ENCODE measurements at regions not wholly inside any gene's neighbourhood (a gene's known extent, or its start where the extent isn't known, plus 50 kb on each side); places are given as distances from the start of the nearest gene placed in this dataset.

- TF ChIP-seq ZNF232 (CRISPR knock-in tag; IDR thresholded peaks at IDR 0.05; ENCODE audit: borderline replicate concordance) (no peak), MXI1 (IDR thresholded peaks at IDR 0.05; ENCODE audit: borderline replicate concordance, low read depth, low read length) (no peak), KLF15 (CRISPR knock-in tag; IDR thresholded peaks at IDR 0.05; ENCODE audit: borderline replicate concordance) (no peak), ZNF44 (CRISPR knock-in tag; IDR thresholded peaks at IDR 0.05) (no peak), ZNF431 (CRISPR knock-in tag; IDR thresholded peaks at IDR 0.05; ENCODE audit: borderline replicate concordance, low read depth) (no peak), GZF1 (CRISPR knock-in tag; IDR thresholded peaks at IDR 0.05) (no peak), NRL (CRISPR knock-in tag; IDR thresholded peaks at IDR 0.05; ENCODE audit: borderline replicate concordance) (no peak), BORCS8-MEF2B (CRISPR knock-in tag; IDR thresholded peaks at IDR 0.05) (peak; percentile 52; the same call in 1 of the 2 replicates), ZNF615 (CRISPR knock-in tag; IDR thresholded peaks at IDR 0.05; ENCODE audit: borderline replicate concordance) (no peak), ZBTB42 (CRISPR knock-in tag; IDR thresholded peaks at IDR 0.05) (no peak), NR3C1 (CRISPR knock-in tag; IDR thresholded peaks at IDR 0.05) (no peak), ZNF710 (CRISPR knock-in tag; IDR thresholded peaks at IDR 0.05; ENCODE audit: borderline replicate concordance) (peak; percentile 29; the same call in 1 of the 2 replicates), ZNF468 (CRISPR knock-in tag; IDR thresholded peaks at IDR 0.05) (no peak), KLF13 (CRISPR knock-in tag; IDR thresholded peaks at IDR 0.05) (no peak), ZNF570 (CRISPR knock-in tag; IDR thresholded peaks at IDR 0.05; ENCODE audit: borderline replicate concordance) (no peak)
- TF ChIP-seq, protein P1, sequence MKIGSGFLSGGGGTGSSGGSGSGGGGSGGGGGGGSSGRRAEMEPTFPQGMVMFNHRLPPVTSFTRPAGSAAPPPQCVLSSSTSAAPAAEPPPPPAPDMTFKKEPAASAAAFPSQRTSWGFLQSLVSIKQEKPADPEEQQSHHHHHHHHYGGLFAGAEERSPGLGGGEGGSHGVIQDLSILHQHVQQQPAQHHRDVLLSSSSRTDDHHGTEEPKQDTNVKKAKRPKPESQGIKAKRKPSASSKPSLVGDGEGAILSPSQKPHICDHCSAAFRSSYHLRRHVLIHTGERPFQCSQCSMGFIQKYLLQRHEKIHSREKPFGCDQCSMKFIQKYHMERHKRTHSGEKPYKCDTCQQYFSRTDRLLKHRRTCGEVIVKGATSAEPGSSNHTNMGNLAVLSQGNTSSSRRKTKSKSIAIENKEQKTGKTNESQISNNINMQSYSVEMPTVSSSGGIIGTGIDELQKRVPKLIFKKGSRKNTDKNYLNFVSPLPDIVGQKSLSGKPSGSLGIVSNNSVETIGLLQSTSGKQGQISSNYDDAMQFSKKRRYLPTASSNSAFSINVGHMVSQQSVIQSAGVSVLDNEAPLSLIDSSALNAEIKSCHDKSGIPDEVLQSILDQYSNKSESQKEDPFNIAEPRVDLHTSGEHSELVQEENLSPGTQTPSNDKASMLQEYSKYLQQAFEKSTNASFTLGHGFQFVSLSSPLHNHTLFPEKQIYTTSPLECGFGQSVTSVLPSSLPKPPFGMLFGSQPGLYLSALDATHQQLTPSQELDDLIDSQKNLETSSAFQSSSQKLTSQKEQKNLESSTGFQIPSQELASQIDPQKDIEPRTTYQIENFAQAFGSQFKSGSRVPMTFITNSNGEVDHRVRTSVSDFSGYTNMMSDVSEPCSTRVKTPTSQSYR (CRISPR knock-in tag; IDR thresholded peaks at IDR 0.05; ENCODE audit: borderline replicate concordance) = no peak
- TF ChIP-seq, protein P2, sequence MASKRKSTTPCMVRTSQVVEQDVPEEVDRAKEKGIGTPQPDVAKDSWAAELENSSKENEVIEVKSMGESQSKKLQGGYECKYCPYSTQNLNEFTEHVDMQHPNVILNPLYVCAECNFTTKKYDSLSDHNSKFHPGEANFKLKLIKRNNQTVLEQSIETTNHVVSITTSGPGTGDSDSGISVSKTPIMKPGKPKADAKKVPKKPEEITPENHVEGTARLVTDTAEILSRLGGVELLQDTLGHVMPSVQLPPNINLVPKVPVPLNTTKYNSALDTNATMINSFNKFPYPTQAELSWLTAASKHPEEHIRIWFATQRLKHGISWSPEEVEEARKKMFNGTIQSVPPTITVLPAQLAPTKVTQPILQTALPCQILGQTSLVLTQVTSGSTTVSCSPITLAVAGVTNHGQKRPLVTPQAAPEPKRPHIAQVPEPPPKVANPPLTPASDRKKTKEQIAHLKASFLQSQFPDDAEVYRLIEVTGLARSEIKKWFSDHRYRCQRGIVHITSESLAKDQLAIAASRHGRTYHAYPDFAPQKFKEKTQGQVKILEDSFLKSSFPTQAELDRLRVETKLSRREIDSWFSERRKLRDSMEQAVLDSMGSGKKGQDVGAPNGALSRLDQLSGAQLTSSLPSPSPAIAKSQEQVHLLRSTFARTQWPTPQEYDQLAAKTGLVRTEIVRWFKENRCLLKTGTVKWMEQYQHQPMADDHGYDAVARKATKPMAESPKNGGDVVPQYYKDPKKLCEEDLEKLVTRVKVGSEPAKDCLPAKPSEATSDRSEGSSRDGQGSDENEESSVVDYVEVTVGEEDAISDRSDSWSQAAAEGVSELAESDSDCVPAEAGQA (IDR thresholded peaks at IDR 0.05; ENCODE audit: low read depth) = no peak
- TF ChIP-seq, protein P2 (CRISPR knock-in tag; IDR thresholded peaks at IDR 0.05; ENCODE audit: borderline replicate concordance) = no peak
These were observed 267.5 kb upstream of the RAB4A start (continued) for GRCh38 chr1:229003233-229004031.

Measured in HepG2 (cell line).